Fibroblast of the aortic adventitia (primary cell): ENCODE measurements at regions not wholly inside any gene's neighbourhood (a gene's known extent, or its start where the extent isn't known, plus 50 kb on each side); places are given as distances from the start of the nearest gene placed in this dataset.

Experiments
- DNase-seq: peaks from one replicate; pipeline ENCODE4 v3.0.0-alpha.2; 2010; ENCODE audit warnings: low read depth
- H3K4me3 ChIP-seq: 2 replicates; pipeline ENCODE4 v1.5.1; 2011; ENCODE audit warnings: low read depth, mild to moderate bottlenecking, control low read depth, low read length, moderate library complexity
- CTCF ChIP-seq: IDR thresholded peaks from 2 replicates; pipeline ENCODE4 v1.5.1; 2011; ENCODE audit warnings: mild to moderate bottlenecking, low read length, control low read depth, inconsistent platforms; ENCODE audit not compliant: insufficient read depth

- no peak for DNase-seq
- no peak for TF ChIP-seq CTCF
- H3K4me3 ChIP-seq: no peak overlapping the region
Measured at GRCh38 chr10:124248056-124249045, 155.0 kb upstream of the CHST15 start.

GRCh38 chr10:124245806-124246440, 152.5 kb upstream of the CHST15 start:
- no peak for TF ChIP-seq CTCF
- no peak for DNase-seq
- no peak overlapping the region for H3K4me3 ChIP-seq

GRCh38 chr10:124245191-124245590, 151.8 kb upstream of the CHST15 start:
- no peak for TF ChIP-seq CTCF
- DNase-seq: no peak
- H3K4me3 ChIP-seq: no peak overlapping the region

- DNase-seq: no peak
Measured at GRCh38 chr10:124244256-124244877, 151.0 kb upstream of the CHST15 start.

GRCh38 chr10:124243702-124244121, 150.3 kb upstream of the CHST15 start:
- TF ChIP-seq CTCF: no peak
- no peak overlapping the region for H3K4me3 ChIP-seq
- no peak for DNase-seq

More at GRCh38 chr10:124244256-124244877, 151.0 kb upstream of the CHST15 start:
- TF ChIP-seq CTCF: no peak
- no peak overlapping the region for H3K4me3 ChIP-seq

- H3K4me3 ChIP-seq: no peak overlapping the region
- TF ChIP-seq CTCF: no peak
- no peak for DNase-seq
Measured at GRCh38 chr10:124242791-124243190, 149.4 kb upstream of the CHST15 start.
